BLaER1 treated with 17β-estradiol and CSF1 and Interleukin-3, amounts not matched to agents 10 nM and 100 nM (cell line): ENCODE measurements at regions not wholly inside any gene's neighbourhood (a gene's known extent, or its start where the extent isn't known, plus 50 kb on each side); places are given as distances from the start of the nearest gene placed in this dataset.
A peak's percentile ranks its signal among the peaks of the same experiment; 100 is the strongest.

Experiments
- H3K27ac ChIP-seq, 11 experiments: shearing (Covaris generic); formaldehyde crosslinking; 2 replicates each; pipeline ENCODE4 v1.8.1; 2022
- H3K27me3 ChIP-seq, 11 experiments: shearing (Covaris generic); formaldehyde crosslinking; 2 replicates each; pipeline ENCODE4 v1.8.1; 2022
- H3K36me3 ChIP-seq, 11 experiments: shearing (Covaris generic); formaldehyde crosslinking; 2 replicates each; pipeline ENCODE4 v1.8.1; 2022
- H3K4me1 ChIP-seq, 10 experiments: shearing (Covaris generic); formaldehyde crosslinking; 2 replicates each; pipeline ENCODE4 v1.8.1; 2022
- H3K4me2 ChIP-seq, 11 experiments: shearing (Covaris generic); formaldehyde crosslinking; 2 replicates each; pipeline ENCODE4 v1.8.1; 2022
- H3K4me3 ChIP-seq, 10 experiments: shearing (Covaris generic); formaldehyde crosslinking; 2 replicates each; pipeline ENCODE4 v1.8.1; 2022
- H3K9ac ChIP-seq, 11 experiments: shearing (Covaris generic); formaldehyde crosslinking; 2 replicates each; pipeline ENCODE4 v1.8.1; 2022
- H3K9me3 ChIP-seq, 11 experiments: shearing (Covaris generic); formaldehyde crosslinking; replicated peaks in 1 of 11; 2 replicates each; pipeline ENCODE4 v1.8.1; 2022
- H4K20me1 ChIP-seq, 11 experiments: shearing (Covaris generic); formaldehyde crosslinking; 2 replicates each; pipeline ENCODE4 v1.8.1; 2022
- Cebpa-rat ChIP-seq, 11 experiments: shearing (Covaris generic); IDR thresholded peaks; 2 replicates each; pipeline ENCODE4 v1.8.1; 2022

DNA sequence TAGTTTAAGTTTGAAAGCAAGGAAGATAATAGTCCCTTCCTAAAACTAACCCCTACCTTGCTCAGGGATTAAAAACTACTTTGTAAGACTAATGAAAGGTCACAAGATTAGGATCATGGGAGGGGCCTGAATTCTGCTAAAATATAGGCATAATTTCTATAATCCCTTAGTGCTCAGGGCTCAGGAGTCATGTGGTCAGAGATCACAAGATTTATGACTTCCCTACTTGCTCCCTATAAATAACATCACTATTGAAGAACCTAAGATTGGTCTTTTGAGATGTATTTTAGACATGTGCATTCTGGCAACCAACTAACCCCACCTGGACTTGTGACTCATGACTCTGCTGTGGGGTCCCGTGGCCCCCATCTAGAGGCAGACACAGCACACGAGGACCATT is 81.1 kb downstream of the STMND1 start:
- no peak overlapping the region for H3K27ac ChIP-seq
- H4K20me1 ChIP-seq: no peaks in the 10 kb centered on the region
- no peaks in the 10 kb centered on the region for H3K36me3 ChIP-seq
- H3K9me3 ChIP-seq: peaks cover 9 to 31% (median 20%) of the 10 kb centered on the region in 11 experiments; a peak in 20 of 22 replicates
- peak overlapping the region in 1 of 11 experiments; percentile 38; a peak in 3 of 22 replicates for H3K4me2 ChIP-seq
- peaks cover 0 to 20% (median 2%) of the 10 kb centered on the region in 10 experiments; a peak in 7 of 20 replicates for H3K4me1 ChIP-seq
- H3K9ac ChIP-seq: no peak overlapping the region
- no peak for TF ChIP-seq Cebpa-rat (IDR thresholded peaks at IDR 0.05)
- H3K4me3 ChIP-seq: no peak overlapping the region
- H3K27me3 ChIP-seq: no peaks in the 10 kb centered on the region

DNA sequence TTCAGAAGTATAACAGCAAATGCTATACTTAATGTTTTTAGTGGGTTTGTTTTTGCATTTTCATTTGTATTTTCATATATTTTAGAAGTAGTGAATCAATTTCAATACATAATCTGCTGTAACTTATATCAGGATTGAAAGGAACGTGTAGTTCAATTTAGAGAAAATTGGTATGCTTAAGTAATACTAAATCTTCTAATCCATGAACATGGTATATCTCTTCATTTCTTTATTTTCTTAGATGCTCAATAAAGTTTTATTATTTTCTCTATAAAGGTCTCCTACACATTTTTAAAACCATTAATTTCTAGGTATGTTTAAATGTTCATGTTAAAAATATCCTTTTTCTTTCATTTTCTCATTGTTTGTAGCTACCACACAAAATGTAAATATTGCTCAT is 85.1 kb downstream of the STMND1 start:
- H3K4me3 ChIP-seq: no peak overlapping the region
- H3K27me3 ChIP-seq: no peaks in the 10 kb centered on the region

DNA sequence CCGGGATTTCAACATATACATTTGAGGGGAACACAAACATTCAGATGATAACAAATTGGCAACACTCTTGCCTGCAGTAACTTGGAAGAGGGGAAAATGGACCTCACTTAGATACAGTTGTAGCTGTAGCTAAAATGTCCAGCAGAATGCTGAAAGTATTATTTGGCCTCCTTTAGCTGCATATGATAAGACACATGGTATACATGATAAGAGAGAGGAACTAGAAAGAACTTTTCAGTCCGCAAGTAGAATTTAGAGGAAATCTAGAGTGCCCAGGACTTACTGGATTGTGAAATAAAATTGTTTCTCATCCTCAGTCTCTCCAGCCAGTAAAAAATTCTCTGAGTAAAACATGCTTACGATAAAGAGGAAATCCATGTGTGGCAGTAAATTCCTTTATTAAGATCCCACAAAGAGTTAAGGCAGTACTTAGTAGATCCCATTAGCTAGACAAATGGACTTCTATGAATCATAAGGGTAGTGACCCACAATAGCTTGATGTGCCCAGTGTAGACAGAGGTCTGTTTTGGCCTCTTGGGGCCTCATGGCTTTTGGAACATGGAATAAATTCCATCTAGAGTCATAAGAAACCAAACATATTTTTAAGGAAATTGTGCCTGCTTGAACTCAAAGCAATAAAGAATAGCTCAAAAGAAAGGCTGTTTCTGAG is 87.9 kb upstream of the RBM24 start:
- peaks cover 0 to 5% (median 0%) of the 10 kb centered on the region in 11 experiments; a peak in 2 of 22 replicates for H3K9me3 ChIP-seq
- H3K4me1 ChIP-seq: peaks cover 15 to 22% (median 16%) of the 10 kb centered on the region in 10 experiments
- H4K20me1 ChIP-seq: no peaks in the 10 kb centered on the region
- no peaks in the 10 kb centered on the region for H3K36me3 ChIP-seq
- TF ChIP-seq Cebpa-rat (IDR thresholded peaks at IDR 0.05): no peak
- no peak overlapping the region for H3K27ac ChIP-seq
- peak overlapping the region in 2 of 11 experiments; percentile 8 to 24; a peak in 1 of 22 replicates for H3K4me2 ChIP-seq
- no peak overlapping the region for H3K4me3 ChIP-seq
- H3K9ac ChIP-seq: no peak overlapping the region
- H3K27me3 ChIP-seq: no peaks in the 10 kb centered on the region

More for the DNA sequence above, 85.1 kb downstream of the STMND1 start:
- no peak for TF ChIP-seq Cebpa-rat (IDR thresholded peaks at IDR 0.05)
- H3K9me3 ChIP-seq: peaks cover 4 to 25% (median 13%) of the 10 kb centered on the region in 11 experiments; a peak in 18 of 22 replicates
- no peak overlapping the region for H3K9ac ChIP-seq
- peaks cover 16 to 25% (median 19%) of the 10 kb centered on the region in 10 experiments for H3K4me1 ChIP-seq
- no peak overlapping the region for H3K4me2 ChIP-seq
- H4K20me1 ChIP-seq: no peaks in the 10 kb centered on the region
- no peak overlapping the region for H3K27ac ChIP-seq
- no peaks in the 10 kb centered on the region for H3K36me3 ChIP-seq

DNA sequence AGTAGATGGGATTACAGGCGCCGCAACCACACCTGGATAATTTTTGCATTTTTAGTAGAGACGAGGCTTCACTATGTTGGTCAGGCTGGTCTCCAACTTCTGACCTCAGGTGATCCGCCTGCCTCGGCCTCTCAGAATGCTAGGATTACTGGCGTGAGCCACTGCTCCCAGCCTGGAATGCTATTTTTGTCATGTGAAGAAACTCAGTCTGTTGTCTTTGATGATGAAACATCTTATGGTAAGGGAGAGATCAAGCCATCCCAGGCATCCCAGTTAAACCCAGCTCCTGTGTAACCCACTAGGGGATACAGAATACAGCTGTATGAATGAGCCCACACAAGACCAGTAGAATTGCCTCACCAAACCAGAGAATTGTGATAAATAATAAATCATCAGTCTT is 83.6 kb upstream of the RBM24 start:
- Histone ChIP-seq H3K4me3 (no peak overlapping the region), H3K4me1 (peaks cover 0 to 7% (median 0%) of the 10 kb centered on the region in 10 experiments; a peak in 1 of 20 replicates), H3K4me2 (no peak overlapping the region), H3K9ac (no peak overlapping the region), H3K36me3 (0 out of 22 replicates have a peak, but pooled peaks cover 0 to 2% (median 0%) of the 10 kb centered on the region in 11 experiments), H3K27me3 (no peaks in the 10 kb centered on the region), H3K9me3 (peaks cover 14 to 19% (median 15%) of the 10 kb centered on the region in 11 experiments), H4K20me1 (no peaks in the 10 kb centered on the region), H3K27ac (no peak overlapping the region)
- no peak for TF ChIP-seq Cebpa-rat (IDR thresholded peaks at IDR 0.05)

DNA sequence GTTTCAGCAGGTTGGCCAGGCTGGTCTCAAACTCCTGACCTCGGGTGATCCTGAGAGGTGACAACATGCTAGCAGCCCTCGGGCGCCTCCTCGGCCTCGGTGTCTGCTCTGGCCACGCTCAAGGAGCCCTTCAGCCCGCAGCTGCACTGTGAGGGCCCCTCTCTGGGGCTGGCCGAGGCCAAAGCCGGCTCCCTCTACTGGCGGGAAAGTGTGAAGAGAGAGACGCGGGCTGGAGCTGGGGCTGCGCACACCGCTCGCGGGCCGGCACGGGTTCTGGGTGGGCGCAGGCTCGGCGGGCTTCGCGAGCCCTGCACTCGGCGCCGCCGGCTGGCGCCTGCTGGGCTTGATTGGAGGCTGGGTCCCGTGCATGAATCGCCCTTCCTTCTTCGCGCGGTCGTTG is 80.8 kb upstream of the RBM24 start:
- H3K9ac ChIP-seq: no peak overlapping the region
- peaks cover 14 to 19% (median 18%) of the 10 kb centered on the region in 11 experiments for H3K9me3 ChIP-seq
- H3K4me2 ChIP-seq: no peak overlapping the region
- no peaks in the 10 kb centered on the region for H4K20me1 ChIP-seq
- H3K4me3 ChIP-seq: 0 out of 20 replicates have a peak overlapping the region, but pooled peaks of 1 of the 10 experiments have one; percentile 7
- no peaks in the 10 kb centered on the region for H3K27me3 ChIP-seq
- H3K27ac ChIP-seq: no peak overlapping the region
- no peak for TF ChIP-seq Cebpa-rat (IDR thresholded peaks at IDR 0.05)
- H3K4me1 ChIP-seq: peaks cover 0 to 11% (median 3%) of the 10 kb centered on the region in 10 experiments; a peak in 5 of 20 replicates
- 0 out of 22 replicates have a peak, but pooled peaks cover 0 to 2% (median 0%) of the 10 kb centered on the region in 11 experiments for H3K36me3 ChIP-seq

DNA sequence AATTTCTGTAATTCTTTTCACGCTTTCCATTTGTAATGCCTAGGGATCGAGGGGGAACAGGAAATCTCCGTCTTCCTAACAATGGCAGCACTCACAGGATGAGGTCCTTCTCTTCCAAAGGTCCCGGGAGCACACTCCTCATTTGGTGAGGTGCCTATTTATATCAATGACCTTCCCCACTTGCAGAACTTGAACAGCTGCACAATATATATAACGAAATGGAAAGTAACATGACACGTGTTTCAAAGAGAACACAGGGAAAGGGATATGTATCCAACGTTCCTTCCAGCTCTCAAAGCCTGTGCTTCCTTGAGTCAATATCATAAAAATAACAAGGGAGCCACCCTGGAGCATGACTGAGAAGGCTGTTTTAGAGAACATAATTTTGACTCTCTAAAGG is 78.6 kb upstream of the RBM24 start:
- Histone ChIP-seq H3K36me3 (0 out of 22 replicates have a peak, but pooled peaks cover 0 to 2% (median 0%) of the 10 kb centered on the region in 11 experiments), H3K4me2 (no peak overlapping the region), H3K27ac (no peak overlapping the region), H3K9me3 (peaks cover 20 to 34% (median 30%) of the 10 kb centered on the region in 11 experiments), H3K4me3 (no peak overlapping the region), H4K20me1 (no peaks in the 10 kb centered on the region), H3K4me1 (peaks cover 0 to 11% (median 3%) of the 10 kb centered on the region in 10 experiments; a peak in 5 of 20 replicates), H3K27me3 (no peaks in the 10 kb centered on the region), H3K9ac (no peak overlapping the region)
- no peak for TF ChIP-seq Cebpa-rat (IDR thresholded peaks at IDR 0.05)

DNA sequence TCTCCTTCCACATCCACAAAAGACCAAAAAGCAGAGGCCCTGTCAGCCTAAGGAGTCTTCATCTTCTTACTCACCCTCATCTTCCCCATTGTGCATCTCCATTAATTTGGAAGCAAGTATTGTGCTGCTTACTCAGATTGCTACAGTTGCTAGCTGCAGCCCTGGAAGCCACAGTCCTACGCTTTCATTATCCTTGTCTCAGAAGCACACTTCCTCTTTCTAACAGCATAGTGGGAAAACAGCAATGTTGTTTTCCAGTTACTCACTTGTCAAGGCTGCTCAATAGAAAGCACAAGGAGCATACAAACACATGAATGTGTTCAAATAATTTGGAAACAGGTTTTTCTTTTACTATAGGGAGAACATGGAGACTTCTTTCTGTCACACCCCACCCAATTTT is 76.6 kb upstream of the RBM24 start:
- Histone ChIP-seq H3K4me2 (no peak overlapping the region), H3K9ac (no peak overlapping the region), H3K4me1 (peaks cover 0 to 11% (median 3%) of the 10 kb centered on the region in 10 experiments; a peak in 5 of 20 replicates), H3K27me3 (no peaks in the 10 kb centered on the region), H3K9me3 (peaks cover 20 to 34% (median 30%) of the 10 kb centered on the region in 11 experiments), H3K27ac (no peak overlapping the region), H3K4me3 (no peak overlapping the region), H4K20me1 (no peaks in the 10 kb centered on the region), H3K36me3 (0 out of 22 replicates have a peak, but pooled peaks cover 0 to 2% (median 0%) of the 10 kb centered on the region in 11 experiments)
- TF ChIP-seq Cebpa-rat (IDR thresholded peaks at IDR 0.05): no peak

DNA sequence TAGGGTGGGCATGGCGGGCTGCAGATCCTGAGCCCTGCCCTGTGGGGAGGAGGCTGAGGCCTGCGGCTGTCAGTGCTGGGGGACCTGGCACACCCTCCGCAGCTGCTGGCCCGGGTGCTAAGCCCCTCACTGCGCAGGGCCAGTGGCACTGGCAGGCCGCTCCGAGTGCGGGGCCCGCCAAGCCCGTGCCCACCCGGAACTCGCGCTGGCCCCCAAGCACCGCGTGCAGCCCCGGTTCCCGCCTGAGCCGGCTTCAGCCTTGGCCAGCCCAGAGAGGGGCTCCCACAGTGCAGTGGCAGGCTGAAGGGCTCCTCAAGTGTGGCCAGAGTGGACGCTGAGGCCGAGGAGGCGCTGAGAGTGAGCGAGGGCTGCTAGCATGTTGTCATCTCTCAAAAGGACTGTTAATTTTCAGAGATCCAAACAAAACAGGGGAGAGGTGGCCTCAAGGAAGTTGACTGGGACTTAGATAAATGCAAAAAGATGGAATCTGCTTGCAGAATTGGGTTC is 74.5 kb upstream of the RBM24 start:
- H3K4me1 ChIP-seq: peaks cover 0 to 11% (median 3%) of the 10 kb centered on the region in 10 experiments; a peak in 5 of 20 replicates
- no peak for TF ChIP-seq Cebpa-rat (IDR thresholded peaks at IDR 0.05)
- H3K4me2 ChIP-seq: no peak overlapping the region

DNA sequence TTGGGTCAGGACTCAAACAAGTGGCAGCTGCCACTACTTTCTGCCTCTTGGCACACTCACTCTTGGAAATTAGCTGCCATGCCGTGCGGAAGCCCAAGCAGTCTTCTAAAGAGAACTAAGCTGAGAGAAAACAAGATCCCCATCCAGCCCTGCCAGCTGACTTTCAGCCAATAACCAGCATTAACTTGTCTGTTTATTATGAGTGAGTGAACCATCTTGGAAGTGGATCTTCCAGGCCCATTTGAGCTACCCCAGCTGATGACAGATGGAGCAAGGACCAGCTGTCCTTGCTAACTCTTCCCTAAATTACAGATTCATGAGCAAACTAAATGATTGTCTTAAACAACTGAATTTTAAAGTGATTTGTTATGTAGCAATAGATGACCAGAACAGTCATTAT is 73.9 kb upstream of the RBM24 start:
- Histone ChIP-seq H4K20me1 (no peaks in the 10 kb centered on the region), H3K27me3 (no peaks in the 10 kb centered on the region), H3K9me3 (peaks cover 6 to 20% (median 12%) of the 10 kb centered on the region in 11 experiments; a peak in 19 of 22 replicates), H3K4me2 (no peak overlapping the region), H3K4me3 (no peak overlapping the region), H3K36me3 (no peaks in the 10 kb centered on the region), H3K27ac (no peak overlapping the region), H3K4me1 (peaks cover 0 to 11% (median 3%) of the 10 kb centered on the region in 10 experiments; a peak in 5 of 20 replicates), H3K9ac (no peak overlapping the region)
- no peak for TF ChIP-seq Cebpa-rat (IDR thresholded peaks at IDR 0.05)

More for the DNA sequence above, 74.5 kb upstream of the RBM24 start:
- Histone ChIP-seq H3K27me3 (no peaks in the 10 kb centered on the region), H3K27ac (no peak overlapping the region), H4K20me1 (no peaks in the 10 kb centered on the region), H3K4me3 (no peak overlapping the region), H3K9me3 (peaks cover 6 to 20% (median 15%) of the 10 kb centered on the region in 11 experiments; a peak in 19 of 22 replicates), H3K36me3 (no peaks in the 10 kb centered on the region), H3K9ac (no peak overlapping the region)
